ENCODE measurements at regions not wholly inside any gene's neighbourhood (a gene's known extent, or its start where the extent isn't known, plus 50 kb on each side); places are given as distances from the start of the nearest gene placed in this dataset.

GRCh38 chr16:60655514-60656153 is 1380.6 kb downstream of the CDH8 start:
- ChIA-PET CTCF (ENCODE audit: low intra/inter-chr PET ratio, low total read pairs) (no interaction called here), POLR2A (no interaction called here)
- Histone ChIP-seq H3K9ac (ENCODE audit: insufficient read depth, low read depth, low read length) (no peak overlapping the region), H3K27ac (ENCODE audit: extremely low read length, insufficient read depth, low read length) (no peak overlapping the region), H2AFZ (ENCODE audit: low read length) (no peak overlapping the region), H3K27me3 (ENCODE audit: control insufficient read depth in 1 of 2, insufficient read depth in 2 of 2, low read length in 2 of 2) (no peaks in the 10 kb centered on the region), H3K9me3 (ENCODE audit: low read length) (peaks cover 89% of the 10 kb centered on the region), H4K20me1 (ENCODE audit: insufficient read depth, low read length) (no peaks in the 10 kb centered on the region), H3K4me2 (ENCODE audit: low read depth, low read length) (no peak overlapping the region), H3K79me2 (ENCODE audit: insufficient read depth, low read length) (no peaks in the 10 kb centered on the region), H3K4me1 (ENCODE audit: insufficient read depth, low read length) (no peaks in the 10 kb centered on the region), H3K4me3 (replicated peaks in 1 of 3; ENCODE audit: insufficient read depth in 1 of 3, low read depth in 2 of 3, low read length in 3 of 3) (no peak overlapping the region), H3K36me3 (replicated peaks in 1 of 2; ENCODE audit: control insufficient read depth in 1 of 2, insufficient read depth in 2 of 2, low read length in 2 of 2) (no peaks in the 10 kb centered on the region)
- DNase-seq (ENCODE audit: low spot score) (no peak), ATAC-seq (no peak), FAIRE-seq (no peak)
- WGBS (ENCODE audit: low lambda C conversion rate) = 0% methylated on average over 2 of the region's 2 CpGs
- intact Hi-C loops (cut with micrococcal nuclease; ENCODE audit: unreplicated experiment) (no loop called here), in situ Hi-C loops (cut with HindIII; ENCODE audit: extremely low pct_ligation_motif_present, low pct_unique_long_range_greater_than_20kb) (no loop called here)
- TF ChIP-seq DR1 (CRISPR knock-in tag; IDR thresholded peaks at IDR 0.05) = no peak
- TF ChIP-seq ZNF136 (CRISPR knock-in tag; IDR thresholded peaks at IDR 0.05; ENCODE audit: low read depth) = no peak
- TF ChIP-seq TEAD3 (CRISPR knock-in tag; optimal IDR thresholded peaks at IDR 0.05; ENCODE audit: borderline replicate concordance) = no peak
- TF ChIP-seq, protein P1, sequence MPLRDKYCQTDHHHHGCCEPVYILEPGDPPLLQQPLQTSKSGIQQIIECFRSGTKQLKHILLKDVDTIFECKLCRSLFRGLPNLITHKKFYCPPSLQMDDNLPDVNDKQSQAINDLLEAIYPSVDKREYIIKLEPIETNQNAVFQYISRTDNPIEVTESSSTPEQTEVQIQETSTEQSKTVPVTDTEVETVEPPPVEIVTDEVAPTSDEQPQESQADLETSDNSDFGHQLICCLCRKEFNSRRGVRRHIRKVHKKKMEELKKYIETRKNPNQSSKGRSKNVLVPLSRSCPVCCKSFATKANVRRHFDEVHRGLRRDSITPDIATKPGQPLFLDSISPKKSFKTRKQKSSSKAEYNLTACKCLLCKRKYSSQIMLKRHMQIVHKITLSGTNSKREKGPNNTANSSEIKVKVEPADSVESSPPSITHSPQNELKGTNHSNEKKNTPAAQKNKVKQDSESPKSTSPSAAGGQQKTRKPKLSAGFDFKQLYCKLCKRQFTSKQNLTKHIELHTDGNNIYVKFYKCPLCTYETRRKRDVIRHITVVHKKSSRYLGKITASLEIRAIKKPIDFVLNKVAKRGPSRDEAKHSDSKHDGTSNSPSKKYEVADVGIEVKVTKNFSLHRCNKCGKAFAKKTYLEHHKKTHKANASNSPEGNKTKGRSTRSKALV (CRISPR knock-in tag; IDR thresholded peaks at IDR 0.05) = no peak
- no peak for TF ChIP-seq ZNF33B (CRISPR knock-in tag; IDR thresholded peaks at IDR 0.05)
- no peak for TF ChIP-seq GTF3A (CRISPR knock-in tag; conservative IDR thresholded peaks at IDR 0.05)
- TF ChIP-seq ZNF709 (CRISPR knock-in tag; IDR thresholded peaks at IDR 0.05) = no peak
- TF ChIP-seq FOXM1 (CRISPR knock-in tag; IDR thresholded peaks at IDR 0.05) = no peak
- no peak for TF ChIP-seq CSRNP2 (CRISPR knock-in tag; conservative IDR thresholded peaks at IDR 0.05; ENCODE audit: low read depth)
- TF ChIP-seq FOXA3 (CRISPR knock-in tag; IDR thresholded peaks at IDR 0.05) = no peak
- no TSS peak for BruUV-seq (replicated peaks)

All from HepG2 (cell line).